Upper lobe of left lung (tissue), 4 donors: ENCODE measurements at regions not wholly inside any gene's neighbourhood (a gene's known extent, or its start where the extent isn't known, plus 50 kb on each side); places are given as distances from the start of the nearest gene placed in this dataset.

Experiments used
- POLR2A ChIP-seq, 4 donors: fragments of 450-650 bp; IDR thresholded peaks; one replicate each; pipeline ENCODE4 v1.5.1; 2016 to 2017; ENCODE audit warnings: antibody characterized with exemption in 4 of 4, mild to moderate bottlenecking in 2 of 4
- TF ChIP-seq, protein P1 (sequence below), 6 experiments: fragments of 450-650 bp in 4 of 6; fragments of 200-600 bp in 2 of 6; sonication (generic) in 2 of 6; IDR thresholded peaks; one replicate each; pipeline ENCODE4 v1.5.1; 2016 to 2019; ENCODE audit warnings: antibody characterized with exemption in 6 of 6

DNA sequence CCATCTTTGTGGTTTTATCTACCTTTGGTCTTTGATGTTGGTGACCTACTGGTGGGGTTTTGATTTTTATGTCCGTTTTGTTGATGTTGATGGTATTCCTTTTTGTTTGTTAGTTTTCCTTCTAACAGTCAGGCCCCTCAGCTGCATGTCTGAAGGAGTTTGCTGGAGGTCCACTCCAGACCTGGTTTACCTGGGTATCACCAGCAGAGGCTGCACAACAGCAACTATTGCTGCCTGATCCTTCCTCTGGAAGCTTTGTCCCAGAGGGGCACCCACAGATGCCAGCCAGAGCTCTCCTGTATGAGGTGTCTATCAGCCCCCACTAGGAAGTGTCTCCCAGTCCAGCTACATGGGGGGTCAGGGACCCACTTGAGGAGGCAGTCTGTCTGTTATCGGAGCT lies 199.3 kb upstream of the WDFY3 start:
- TF ChIP-seq, protein P1, sequence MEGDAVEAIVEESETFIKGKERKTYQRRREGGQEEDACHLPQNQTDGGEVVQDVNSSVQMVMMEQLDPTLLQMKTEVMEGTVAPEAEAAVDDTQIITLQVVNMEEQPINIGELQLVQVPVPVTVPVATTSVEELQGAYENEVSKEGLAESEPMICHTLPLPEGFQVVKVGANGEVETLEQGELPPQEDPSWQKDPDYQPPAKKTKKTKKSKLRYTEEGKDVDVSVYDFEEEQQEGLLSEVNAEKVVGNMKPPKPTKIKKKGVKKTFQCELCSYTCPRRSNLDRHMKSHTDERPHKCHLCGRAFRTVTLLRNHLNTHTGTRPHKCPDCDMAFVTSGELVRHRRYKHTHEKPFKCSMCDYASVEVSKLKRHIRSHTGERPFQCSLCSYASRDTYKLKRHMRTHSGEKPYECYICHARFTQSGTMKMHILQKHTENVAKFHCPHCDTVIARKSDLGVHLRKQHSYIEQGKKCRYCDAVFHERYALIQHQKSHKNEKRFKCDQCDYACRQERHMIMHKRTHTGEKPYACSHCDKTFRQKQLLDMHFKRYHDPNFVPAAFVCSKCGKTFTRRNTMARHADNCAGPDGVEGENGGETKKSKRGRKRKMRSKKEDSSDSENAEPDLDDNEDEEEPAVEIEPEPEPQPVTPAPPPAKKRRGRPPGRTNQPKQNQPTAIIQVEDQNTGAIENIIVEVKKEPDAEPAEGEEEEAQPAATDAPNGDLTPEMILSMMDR (IDR thresholded peaks at IDR 0.05), result no peak
- TF ChIP-seq POLR2A (IDR thresholded peaks at IDR 0.05), result no peak
